ENCODE measurements at regions not wholly inside any gene's neighbourhood (a gene's known extent, or its start where the extent isn't known, plus 50 kb on each side); places are given as distances from the start of the nearest gene placed in this dataset.

DNA sequence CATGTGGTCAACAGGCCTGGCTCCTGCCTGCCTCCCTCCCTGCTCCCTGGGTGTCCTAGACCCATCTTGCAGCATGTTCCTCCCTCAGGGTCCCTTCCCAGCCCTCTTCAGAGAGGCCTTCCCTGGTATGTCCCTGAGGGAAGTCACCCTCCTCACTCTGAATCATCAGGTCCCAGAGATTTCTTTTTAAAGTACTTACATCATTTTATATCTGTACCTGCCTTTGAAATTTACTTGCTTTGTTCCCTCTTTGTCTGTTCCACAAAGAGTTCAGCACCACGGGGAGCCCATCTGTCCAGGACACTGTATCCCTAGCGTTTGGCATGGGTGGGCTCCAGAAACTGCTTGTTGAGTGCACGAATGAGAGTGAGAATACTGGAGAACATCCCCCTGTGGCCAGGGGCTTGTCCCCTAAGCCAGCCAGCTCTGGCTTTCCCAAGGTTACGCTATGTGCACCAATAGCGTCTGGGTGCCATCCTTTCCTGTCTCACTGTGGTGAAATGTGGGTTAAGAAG, 50.6 kb upstream of the IGFBP3 start:
- Mint-ChIP-seq H3K4me1 (peaks cover 0 to 8% of the 10 kb centered on the region in 2 donors), H3K27ac (no peak overlapping the region), H3K9me3 (no peaks in the 10 kb centered on the region), H3K27me3 (ENCODE audit: low read depth in 2 of 2) (no peaks in the 10 kb centered on the region), H3K36me3 (no peaks in the 10 kb centered on the region), H3K4me3 (no peak overlapping the region)
- no peaks in the 10 kb centered on the region for H3K27me3 ChIP-seq (ENCODE audit: control insufficient read depth, insufficient read depth, low read length)
- no peaks in the 10 kb centered on the region for H3K9me3 ChIP-seq (ENCODE audit: control insufficient read depth, insufficient read depth, low read length)
- no peak for ATAC-seq
- TF ChIP-seq, protein P1, sequence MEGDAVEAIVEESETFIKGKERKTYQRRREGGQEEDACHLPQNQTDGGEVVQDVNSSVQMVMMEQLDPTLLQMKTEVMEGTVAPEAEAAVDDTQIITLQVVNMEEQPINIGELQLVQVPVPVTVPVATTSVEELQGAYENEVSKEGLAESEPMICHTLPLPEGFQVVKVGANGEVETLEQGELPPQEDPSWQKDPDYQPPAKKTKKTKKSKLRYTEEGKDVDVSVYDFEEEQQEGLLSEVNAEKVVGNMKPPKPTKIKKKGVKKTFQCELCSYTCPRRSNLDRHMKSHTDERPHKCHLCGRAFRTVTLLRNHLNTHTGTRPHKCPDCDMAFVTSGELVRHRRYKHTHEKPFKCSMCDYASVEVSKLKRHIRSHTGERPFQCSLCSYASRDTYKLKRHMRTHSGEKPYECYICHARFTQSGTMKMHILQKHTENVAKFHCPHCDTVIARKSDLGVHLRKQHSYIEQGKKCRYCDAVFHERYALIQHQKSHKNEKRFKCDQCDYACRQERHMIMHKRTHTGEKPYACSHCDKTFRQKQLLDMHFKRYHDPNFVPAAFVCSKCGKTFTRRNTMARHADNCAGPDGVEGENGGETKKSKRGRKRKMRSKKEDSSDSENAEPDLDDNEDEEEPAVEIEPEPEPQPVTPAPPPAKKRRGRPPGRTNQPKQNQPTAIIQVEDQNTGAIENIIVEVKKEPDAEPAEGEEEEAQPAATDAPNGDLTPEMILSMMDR (IDR thresholded peaks at IDR 0.05): no peak
- WGBS (ENCODE audit: insufficient coverage): 91% methylated on average over 5 of the region's 5 CpGs
- no peak overlapping the region for H3K4me3 ChIP-seq (ENCODE audit: low read length)
- H3K27ac ChIP-seq (ENCODE audit: low read length): no peak overlapping the region
- intact Hi-C loops (cut with micrococcal nuclease): no loop called here
- DNase-seq: no peak
- H3K36me3 ChIP-seq (ENCODE audit: control insufficient read depth, insufficient read depth, low read length): no peaks in the 10 kb centered on the region
- H3K4me1 ChIP-seq (ENCODE audit: control insufficient read depth, insufficient read depth, low read length): peaks cover 7% of the 10 kb centered on the region

DNA sequence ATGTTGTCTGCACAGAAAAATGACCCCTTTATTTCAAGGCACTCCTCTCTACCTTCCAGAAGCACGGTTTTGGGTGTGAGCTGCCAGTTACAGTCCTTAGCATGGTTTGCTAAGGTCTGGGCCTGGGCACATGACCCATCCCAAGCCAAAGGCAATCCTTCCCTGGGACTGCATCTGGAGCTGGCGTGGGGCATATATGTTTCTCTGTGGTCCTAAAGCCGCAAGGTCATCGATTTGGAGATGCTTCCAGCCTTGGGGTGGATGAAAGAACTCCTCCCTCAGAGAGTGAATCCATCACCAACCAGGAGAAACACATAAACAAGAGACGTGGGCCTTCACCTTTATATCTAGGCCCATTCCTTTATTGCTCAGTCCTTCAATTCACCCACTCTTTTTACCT, 50.1 kb upstream of the IGFBP3 start:
- DNase-seq (no peak), ATAC-seq (no peak)
- H3K4me1 Mint-ChIP-seq: peaks cover 0 to 8% of the 10 kb centered on the region in 2 donors
- Histone ChIP-seq H3K36me3 (ENCODE audit: control insufficient read depth, insufficient read depth, low read length) (no peaks in the 10 kb centered on the region), H3K4me3 (ENCODE audit: low read length) (no peak overlapping the region), H3K4me1 (ENCODE audit: control insufficient read depth, insufficient read depth, low read length) (peaks cover 7% of the 10 kb centered on the region), H3K27me3 (ENCODE audit: control insufficient read depth, insufficient read depth, low read length) (no peaks in the 10 kb centered on the region), H3K27ac (ENCODE audit: low read length) (no peak overlapping the region), H3K9me3 (ENCODE audit: control insufficient read depth, insufficient read depth, low read length) (no peaks in the 10 kb centered on the region)
- H3K4me3 Mint-ChIP-seq: no peak overlapping the region
- H3K36me3 Mint-ChIP-seq: no peaks in the 10 kb centered on the region
- TF ChIP-seq, protein P1 (IDR thresholded peaks at IDR 0.05): no peak
- H3K27me3 Mint-ChIP-seq (ENCODE audit: low read depth in 2 of 2): no peaks in the 10 kb centered on the region
- no peaks in the 10 kb centered on the region for H3K9me3 Mint-ChIP-seq
- 85% methylated on average over 5 of the region's 5 CpGs for WGBS (ENCODE audit: insufficient coverage)
- no peak overlapping the region for H3K27ac Mint-ChIP-seq
- intact Hi-C loops (cut with micrococcal nuclease): no loop called here

Data from natural killer cell (primary cell).